Stomach (tissue), 4 donors: ENCODE measurements at regions not wholly inside any gene's neighbourhood (a gene's known extent, or its start where the extent isn't known, plus 50 kb on each side); places are given as distances from the start of the nearest gene placed in this dataset.

ENCODE experiments used
- CTCF ChIP-seq, 7 experiments: fragments of 450-650 bp in 4 of 7; fragments of 200-600 bp in 3 of 7; sonication (generic) in 3 of 7; IDR thresholded peaks; one replicate each; pipeline ENCODE4 v1.5.1; 2016 to 2019; ENCODE audit warnings: antibody characterized with exemption in 7 of 7, control low read depth in 2 of 7, mild to moderate bottlenecking in 1 of 7
- EP300 ChIP-seq: sonication (generic); formaldehyde crosslinking; IDR thresholded peaks from one replicate; pipeline ENCODE4 v1.6.1; 2017; ENCODE audit warnings: antibody characterized with exemption

DNA sequence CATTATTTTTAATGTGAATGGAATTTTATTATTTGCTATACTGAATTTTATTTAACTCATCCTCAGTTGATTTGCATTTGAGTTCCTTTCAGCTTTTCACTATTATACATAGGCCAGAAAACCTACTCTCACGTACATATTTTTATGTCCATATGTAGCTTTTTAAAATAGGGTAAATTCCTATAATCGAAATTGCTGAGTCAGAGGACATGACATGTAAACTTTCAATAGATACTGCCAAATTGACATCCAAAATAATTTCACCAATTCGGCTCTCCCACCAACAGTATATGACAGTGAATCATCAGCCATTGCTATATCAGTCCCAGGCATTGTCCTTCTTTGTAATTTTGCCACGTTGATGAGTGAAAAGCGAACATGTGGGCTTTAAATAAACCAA is 222.5 kb downstream of the SQOR start:
- TF ChIP-seq CTCF (IDR thresholded peaks at IDR 0.05), result no peak
- no peak for TF ChIP-seq EP300
